Uterus (tissue), 2 donors: ENCODE measurements at regions not wholly inside any gene's neighbourhood (a gene's known extent, or its start where the extent isn't known, plus 50 kb on each side); places are given as distances from the start of the nearest gene placed in this dataset.

Experiments used
- POLR2A ChIP-seq, 2 donors: fragments of 450-650 bp; IDR thresholded peaks; one replicate each; pipeline ENCODE4 v1.6.1; 2016; ENCODE audit warnings: antibody characterized with exemption in 2 of 2, mild to moderate bottlenecking in 1 of 2, moderate library complexity in 1 of 2
- TF ChIP-seq, protein P1 (sequence below), 4 experiments: fragments of 200-600 bp in 2 of 4; fragments of 450-650 bp in 2 of 4; sonication (generic) in 2 of 4; IDR thresholded peaks; one replicate each; pipeline ENCODE4 v1.5.1; 2016 to 2019; ENCODE audit warnings: antibody characterized with exemption in 4 of 4, mild to moderate bottlenecking in 2 of 4, moderate library complexity in 1 of 4

DNA sequence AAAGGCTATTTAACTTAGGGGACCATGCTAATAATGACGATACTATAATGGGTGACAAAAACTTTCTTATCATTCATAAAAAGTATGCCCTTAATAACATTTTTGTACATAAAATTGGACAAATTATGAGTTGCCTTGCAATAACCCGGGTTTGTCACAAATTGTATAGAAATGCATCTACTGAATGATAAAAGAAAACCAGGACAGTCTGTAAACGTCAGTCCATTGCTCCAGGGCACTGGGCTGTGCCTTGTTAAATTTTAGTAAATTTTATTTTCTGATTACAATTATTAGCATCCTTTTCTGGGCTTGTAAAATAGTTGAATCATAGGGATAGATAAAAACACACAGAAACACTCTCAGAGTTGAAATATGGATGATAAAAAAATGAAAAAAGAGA lies 778.3 kb downstream of the RAPGEF2 start:
- TF ChIP-seq, protein P1, sequence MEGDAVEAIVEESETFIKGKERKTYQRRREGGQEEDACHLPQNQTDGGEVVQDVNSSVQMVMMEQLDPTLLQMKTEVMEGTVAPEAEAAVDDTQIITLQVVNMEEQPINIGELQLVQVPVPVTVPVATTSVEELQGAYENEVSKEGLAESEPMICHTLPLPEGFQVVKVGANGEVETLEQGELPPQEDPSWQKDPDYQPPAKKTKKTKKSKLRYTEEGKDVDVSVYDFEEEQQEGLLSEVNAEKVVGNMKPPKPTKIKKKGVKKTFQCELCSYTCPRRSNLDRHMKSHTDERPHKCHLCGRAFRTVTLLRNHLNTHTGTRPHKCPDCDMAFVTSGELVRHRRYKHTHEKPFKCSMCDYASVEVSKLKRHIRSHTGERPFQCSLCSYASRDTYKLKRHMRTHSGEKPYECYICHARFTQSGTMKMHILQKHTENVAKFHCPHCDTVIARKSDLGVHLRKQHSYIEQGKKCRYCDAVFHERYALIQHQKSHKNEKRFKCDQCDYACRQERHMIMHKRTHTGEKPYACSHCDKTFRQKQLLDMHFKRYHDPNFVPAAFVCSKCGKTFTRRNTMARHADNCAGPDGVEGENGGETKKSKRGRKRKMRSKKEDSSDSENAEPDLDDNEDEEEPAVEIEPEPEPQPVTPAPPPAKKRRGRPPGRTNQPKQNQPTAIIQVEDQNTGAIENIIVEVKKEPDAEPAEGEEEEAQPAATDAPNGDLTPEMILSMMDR (IDR thresholded peaks at IDR 0.05), result no peak
- TF ChIP-seq POLR2A (IDR thresholded peaks at IDR 0.05), result no peak
